ENCODE measurements at regions not wholly inside any gene's neighbourhood (a gene's known extent, or its start where the extent isn't known, plus 50 kb on each side); places are given as distances from the start of the nearest gene placed in this dataset.
"Not testable (repeated sequence)": the region's sequence is repeated elsewhere in the genome, so short reads cannot be mapped to it uniquely, and the experiment has no call there.

DNA sequence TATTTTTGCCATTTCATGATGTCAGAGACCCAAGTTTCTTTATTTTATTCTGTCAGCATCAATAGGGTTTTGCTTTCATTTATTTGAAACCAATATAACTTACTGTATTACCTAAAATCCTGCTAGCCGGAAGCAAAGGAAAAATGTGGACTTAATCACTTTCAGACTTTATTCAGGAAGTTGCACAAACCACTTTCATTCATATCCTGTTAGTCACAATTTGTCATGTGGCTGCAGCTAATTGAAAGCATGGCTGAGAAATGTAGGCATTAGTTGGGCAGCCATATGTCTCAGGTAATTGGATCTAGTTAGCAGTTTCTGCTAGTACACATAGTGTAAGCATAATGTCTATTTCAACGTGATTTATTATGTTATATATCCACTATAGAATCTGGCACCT, 462.3 kb upstream of the SGO1 start:
- no peaks in the 10 kb centered on the region for H3K4me1 Mint-ChIP-seq
- H3K27me3 Mint-ChIP-seq, result no peaks in the 10 kb centered on the region
- no peak overlapping the region for H3K27ac Mint-ChIP-seq
- no peak for DNase-seq
- H3K9me3 Mint-ChIP-seq, result no peaks in the 10 kb centered on the region
- H3K4me3 Mint-ChIP-seq, result no peak overlapping the region
- no peaks in the 10 kb centered on the region for H3K36me3 Mint-ChIP-seq

DNA sequence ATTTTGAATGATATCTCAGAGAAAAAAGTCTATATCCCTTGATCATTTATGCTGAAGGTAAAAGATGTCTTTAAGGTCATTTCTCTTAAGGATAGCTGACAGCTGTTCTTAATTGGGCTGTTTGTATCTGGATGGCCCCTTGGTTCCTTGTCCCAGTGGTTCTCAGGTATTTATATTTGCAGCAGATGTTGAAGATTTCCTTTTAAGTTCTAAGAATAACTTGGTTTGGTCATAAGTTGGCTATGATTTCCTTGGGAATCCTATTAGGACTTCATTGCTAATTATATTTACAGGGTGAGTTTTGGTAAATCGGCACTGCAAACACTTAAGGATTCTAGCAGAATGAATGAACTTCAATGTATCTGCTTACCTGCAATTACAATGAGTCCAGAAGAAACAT, 460.4 kb upstream of the SGO1 start:
- Mint-ChIP-seq H3K27me3 (no peaks in the 10 kb centered on the region), H3K4me3 (no peak overlapping the region), H3K4me1 (no peaks in the 10 kb centered on the region), H3K9me3 (no peaks in the 10 kb centered on the region), H3K36me3 (no peaks in the 10 kb centered on the region), H3K27ac (no peak overlapping the region)
- no peak for DNase-seq

GRCh38 chr3:20645340-20645739, 459.3 kb upstream of the SGO1 start:
- Mint-ChIP-seq H3K27me3 (no peaks in the 10 kb centered on the region), H3K27ac (no peak overlapping the region), H3K4me1 (no peaks in the 10 kb centered on the region), H3K4me3 (no peak overlapping the region), H3K36me3 (no peaks in the 10 kb centered on the region), H3K9me3 (no peaks in the 10 kb centered on the region)
- DNase-seq, result no peak

DNA sequence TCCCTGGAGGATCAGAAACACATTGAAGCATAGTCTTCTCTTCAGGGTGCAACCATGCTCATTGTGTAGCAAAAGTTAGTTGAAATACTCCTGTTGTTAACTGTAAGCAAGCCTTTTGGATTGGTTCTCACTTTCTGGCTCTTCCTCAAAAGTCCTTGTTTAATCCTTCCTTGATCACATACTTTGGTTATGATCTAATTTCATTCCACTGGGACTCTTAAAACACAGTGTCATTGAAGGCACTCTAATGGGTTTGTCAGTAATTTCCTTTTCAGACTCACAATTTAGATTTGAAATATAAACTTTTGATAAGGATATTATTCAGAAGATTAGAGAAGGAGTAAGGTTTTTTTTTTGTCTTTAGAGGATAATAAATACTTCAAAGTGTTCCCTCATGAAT, 451.7 kb upstream of the SGO1 start:
- H3K27ac Mint-ChIP-seq, result no peak overlapping the region
- no peak for DNase-seq
- no peaks in the 10 kb centered on the region for H3K27me3 Mint-ChIP-seq
- no peak overlapping the region for H3K4me3 Mint-ChIP-seq
- no peaks in the 10 kb centered on the region for H3K4me1 Mint-ChIP-seq
- no peaks in the 10 kb centered on the region for H3K36me3 Mint-ChIP-seq
- no peaks in the 10 kb centered on the region for H3K9me3 Mint-ChIP-seq

DNA sequence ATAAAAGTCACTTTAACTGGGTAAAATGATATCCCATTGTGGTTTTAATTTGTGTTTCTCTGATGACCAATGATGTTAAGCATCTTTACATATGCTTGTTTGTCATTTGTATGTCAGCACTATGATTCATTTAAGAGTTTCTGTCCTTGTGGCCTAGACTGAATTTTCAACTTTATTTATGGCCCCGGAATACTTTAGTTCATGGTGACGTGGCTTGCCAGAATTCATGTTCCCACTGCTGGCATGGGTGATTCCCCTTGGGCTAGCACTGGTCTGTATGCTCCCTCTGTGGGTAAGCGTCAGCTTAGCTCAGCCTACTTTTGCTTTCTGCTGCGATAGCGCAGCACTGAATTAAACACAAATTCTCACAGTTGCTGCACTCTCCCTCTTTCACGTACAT, 436.3 kb upstream of the SGO1 start:
- Mint-ChIP-seq H3K27me3 (no peaks in the 10 kb centered on the region), H3K4me3 (no peak overlapping the region), H3K9me3 (peaks cover 11% of the 10 kb centered on the region), H3K36me3 (peaks cover 4% of the 10 kb centered on the region), H3K27ac (no peak overlapping the region), H3K4me1 (no peaks in the 10 kb centered on the region)
- no peak for DNase-seq

DNA sequence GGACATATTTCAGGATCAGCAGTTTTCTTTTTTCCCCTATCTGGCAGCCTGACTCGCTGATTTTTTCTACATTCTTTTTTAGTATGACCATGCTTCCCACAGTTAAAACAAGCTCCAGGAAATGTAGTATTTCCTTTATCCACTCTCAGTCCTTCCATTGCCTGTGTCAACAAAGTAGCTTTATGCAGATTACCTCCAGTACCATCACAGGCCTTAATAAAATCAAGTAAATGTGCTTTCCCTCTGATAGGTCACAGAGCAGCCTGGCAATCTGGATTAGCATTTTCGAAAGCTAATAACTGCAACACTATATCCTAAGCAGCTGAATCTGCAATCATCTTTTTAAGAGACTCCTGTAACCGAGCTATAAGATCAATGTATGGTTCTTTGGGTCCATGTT, 432.6 kb upstream of the SGO1 start:
- H3K4me1 Mint-ChIP-seq, H3K36me3 Mint-ChIP-seq, H3K27me3 Mint-ChIP-seq, DNase-seq, H3K27ac Mint-ChIP-seq, H3K4me3 Mint-ChIP-seq: not testable (repeated sequence)
- H3K9me3 Mint-ChIP-seq, result peaks cover 20% of the 10 kb centered on the region

- not testable (repeated sequence) for H3K4me1 Mint-ChIP-seq, DNase-seq, H3K27me3 Mint-ChIP-seq, H3K36me3 Mint-ChIP-seq, H3K4me3 Mint-ChIP-seq, H3K27ac Mint-ChIP-seq
- peaks cover 22% of the 10 kb centered on the region for H3K9me3 Mint-ChIP-seq
These were observed 432.2 kb upstream of the SGO1 start for GRCh38 chr3:20618181-20618580.

DNA sequence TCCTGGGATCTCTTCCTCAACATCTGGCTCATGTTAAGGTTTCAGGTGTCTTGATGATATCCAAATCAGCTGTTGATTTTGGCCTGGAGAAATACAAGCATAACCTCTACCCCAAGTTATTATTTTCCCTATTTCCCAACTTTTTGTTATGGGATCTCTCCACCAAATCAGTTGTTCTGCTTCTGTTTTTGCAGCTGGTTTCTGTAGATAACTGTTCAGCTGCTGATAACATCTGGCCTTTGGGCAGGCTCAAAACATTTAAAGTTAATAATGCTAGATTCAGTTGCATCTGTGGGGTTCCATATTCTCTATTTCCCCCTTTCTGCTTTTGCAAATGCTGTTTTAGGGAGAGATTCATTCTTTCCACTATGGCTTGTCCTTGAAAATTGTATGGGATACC, 430.0 kb upstream of the SGO1 start:
- not testable (repeated sequence) for H3K4me1 Mint-ChIP-seq, H3K4me3 Mint-ChIP-seq, DNase-seq, H3K27me3 Mint-ChIP-seq, H3K27ac Mint-ChIP-seq, H3K36me3 Mint-ChIP-seq
- peaks cover 36% of the 10 kb centered on the region for H3K9me3 Mint-ChIP-seq

GRCh38 chr3:20608054-20608738, 422.2 kb upstream of the SGO1 start:
- DNase-seq, result no peak
- Mint-ChIP-seq H3K36me3 (peaks cover 2% of the 10 kb centered on the region), H3K27ac (no peak overlapping the region), H3K4me3 (no peak overlapping the region), H3K9me3 (peaks cover 47% of the 10 kb centered on the region), H3K4me1 (no peaks in the 10 kb centered on the region), H3K27me3 (no peaks in the 10 kb centered on the region)

DNA sequence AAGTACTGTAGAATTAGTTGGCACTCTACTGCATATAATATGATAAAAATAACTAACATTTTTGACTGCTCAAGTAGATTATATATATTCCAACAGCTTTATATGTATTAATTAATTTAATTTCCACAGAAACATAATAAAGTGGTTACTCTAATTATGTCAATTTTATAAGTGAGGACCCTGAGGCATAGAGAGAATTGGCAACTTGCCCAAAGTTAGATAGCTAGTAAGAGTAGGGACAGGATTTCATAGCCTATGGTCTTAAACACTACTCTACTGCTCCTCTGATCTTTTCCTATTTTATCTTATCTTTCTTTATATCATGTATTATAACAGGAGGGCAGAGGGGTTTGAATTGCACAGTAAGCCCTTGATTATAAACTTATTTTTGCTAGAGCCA, 418.7 kb upstream of the SGO1 start:
- H3K9me3 Mint-ChIP-seq, result peaks cover 30% of the 10 kb centered on the region
- no peak overlapping the region for H3K4me3 Mint-ChIP-seq
- no peak for DNase-seq
- H3K27me3 Mint-ChIP-seq, result no peaks in the 10 kb centered on the region
- H3K27ac Mint-ChIP-seq, result no peak overlapping the region
- H3K36me3 Mint-ChIP-seq, result peaks cover 2% of the 10 kb centered on the region
- H3K4me1 Mint-ChIP-seq, result no peaks in the 10 kb centered on the region

DNA sequence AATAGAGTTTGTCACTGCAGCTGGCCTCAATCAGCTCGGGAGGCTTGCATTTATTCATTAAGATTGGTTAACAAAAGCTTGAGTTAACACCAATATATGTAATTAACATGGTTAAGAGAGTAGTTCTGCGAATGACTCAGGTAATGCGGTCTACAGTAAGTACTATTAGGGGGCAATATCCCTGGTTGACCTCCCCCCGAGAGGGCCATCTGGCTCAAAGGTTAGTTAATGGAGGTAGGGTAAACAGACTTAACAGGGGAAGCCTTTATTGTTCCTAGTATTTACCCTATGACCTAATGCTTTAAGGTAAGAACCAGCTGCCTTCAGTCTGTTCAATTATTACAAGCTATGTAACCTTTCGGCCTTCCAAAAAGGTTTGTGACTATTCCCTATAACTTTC, 403.3 kb upstream of the SGO1 start:
- DNase-seq, result no peak
- no peak overlapping the region for H3K4me3 Mint-ChIP-seq
- H3K27me3 Mint-ChIP-seq, result no peaks in the 10 kb centered on the region
- H3K36me3 Mint-ChIP-seq, result peaks cover 7% of the 10 kb centered on the region
- no peak overlapping the region for H3K27ac Mint-ChIP-seq
- H3K9me3 Mint-ChIP-seq, result peaks cover 28% of the 10 kb centered on the region
- H3K4me1 Mint-ChIP-seq, result no peaks in the 10 kb centered on the region

GRCh38 chr3:20588781-20589180, 402.8 kb upstream of the SGO1 start:
- no peaks in the 10 kb centered on the region for H3K4me1 Mint-ChIP-seq
- no peak overlapping the region for H3K27ac Mint-ChIP-seq
- DNase-seq, result no peak
- H3K27me3 Mint-ChIP-seq, result no peaks in the 10 kb centered on the region
- H3K9me3 Mint-ChIP-seq, result peaks cover 27% of the 10 kb centered on the region
- peaks cover 7% of the 10 kb centered on the region for H3K36me3 Mint-ChIP-seq
- H3K4me3 Mint-ChIP-seq, result no peak overlapping the region

DNA sequence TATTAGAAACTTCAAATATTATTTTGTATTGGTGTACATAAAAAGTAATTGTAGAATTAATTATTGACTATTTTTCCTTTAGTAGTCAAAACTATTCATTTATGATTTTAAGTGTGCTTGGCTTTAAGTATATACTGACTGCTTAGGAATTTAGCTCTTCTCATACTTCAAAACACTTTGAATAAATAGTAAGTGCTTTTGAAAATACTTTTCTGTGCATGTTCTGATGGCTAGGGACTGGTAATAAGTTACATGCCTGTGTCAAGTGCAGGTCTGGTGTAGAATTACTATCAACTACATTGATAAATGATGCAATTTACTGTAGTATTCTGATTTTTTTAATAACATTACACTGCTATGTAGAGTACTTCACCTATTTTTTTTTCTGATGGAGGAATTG, 397.6 kb upstream of the SGO1 start:
- H3K27me3 Mint-ChIP-seq, result no peaks in the 10 kb centered on the region
- H3K4me3 Mint-ChIP-seq, result no peak overlapping the region
- no peak for DNase-seq
- H3K27ac Mint-ChIP-seq, result no peak overlapping the region
- no peaks in the 10 kb centered on the region for H3K4me1 Mint-ChIP-seq
- peaks cover 4% of the 10 kb centered on the region for H3K36me3 Mint-ChIP-seq
- peaks cover 3% of the 10 kb centered on the region for H3K9me3 Mint-ChIP-seq

GRCh38 chr3:20576228-20576627, 390.2 kb upstream of the SGO1 start:
- Mint-ChIP-seq H3K36me3 (no peaks in the 10 kb centered on the region), H3K9me3 (no peaks in the 10 kb centered on the region), H3K27ac (no peak overlapping the region), H3K4me1 (no peaks in the 10 kb centered on the region), H3K4me3 (no peak overlapping the region), H3K27me3 (no peaks in the 10 kb centered on the region)
- DNase-seq, result no peak

GRCh38 chr3:20575146-20575545, 389.1 kb upstream of the SGO1 start:
- H3K9me3 Mint-ChIP-seq, result no peaks in the 10 kb centered on the region
- no peaks in the 10 kb centered on the region for H3K36me3 Mint-ChIP-seq
- no peaks in the 10 kb centered on the region for H3K4me1 Mint-ChIP-seq
- DNase-seq, result no peak
- no peaks in the 10 kb centered on the region for H3K27me3 Mint-ChIP-seq
- no peak overlapping the region for H3K4me3 Mint-ChIP-seq
- H3K27ac Mint-ChIP-seq, result no peak overlapping the region

GRCh38 chr3:20574746-20575145, 388.7 kb upstream of the SGO1 start:
- no peak overlapping the region for H3K4me3 Mint-ChIP-seq
- no peaks in the 10 kb centered on the region for H3K36me3 Mint-ChIP-seq
- no peak for DNase-seq
- no peak overlapping the region for H3K27ac Mint-ChIP-seq
- no peaks in the 10 kb centered on the region for H3K4me1 Mint-ChIP-seq
- no peaks in the 10 kb centered on the region for H3K9me3 Mint-ChIP-seq
- no peaks in the 10 kb centered on the region for H3K27me3 Mint-ChIP-seq

GRCh38 chr3:20573175-20573574, 387.2 kb upstream of the SGO1 start:
- H3K9me3 Mint-ChIP-seq, result no peaks in the 10 kb centered on the region

More at GRCh38 chr3:20573175-20573574, 387.2 kb upstream of the SGO1 start:
- no peak overlapping the region for H3K27ac Mint-ChIP-seq
- no peaks in the 10 kb centered on the region for H3K27me3 Mint-ChIP-seq
- H3K4me1 Mint-ChIP-seq, result no peaks in the 10 kb centered on the region
- H3K4me3 Mint-ChIP-seq, result no peak overlapping the region
- no peak for DNase-seq
- no peaks in the 10 kb centered on the region for H3K36me3 Mint-ChIP-seq
